ENCODE measurements at regions not wholly inside any gene's neighbourhood (a gene's known extent, or its start where the extent isn't known, plus 50 kb on each side); places are given as distances from the start of the nearest gene placed in this dataset.

GRCh38 chr4:32147446-32148085 is 1427.4 kb downstream of the PCDH7 start:
- intact Hi-C loops (cut with DNase I): no loop called here
- ATAC-seq (no peak), DNase-seq (ENCODE audit: low spot score) (no peak)

GRCh38 chr4:32148111-32148666 is 1428.0 kb downstream of the PCDH7 start:
- ATAC-seq (no peak), DNase-seq (ENCODE audit: low spot score) (no peak)
- intact Hi-C loops (cut with DNase I): no loop called here

- DNase-seq (ENCODE audit: low spot score): no peak
- ATAC-seq: no peak
- intact Hi-C loops (cut with DNase I): no loop called here
Observed at GRCh38 chr4:32158961-32159360, 1438.8 kb downstream of the PCDH7 start.

- intact Hi-C loops (cut with DNase I): no loop called here
- DNase-seq (ENCODE audit: low spot score) (no peak), ATAC-seq (no peak)
Observed at GRCh38 chr4:32161392-32161791, 1441.2 kb downstream of the PCDH7 start.

GRCh38 chr4:32163125-32163524 is 1443.0 kb downstream of the PCDH7 start:
- ATAC-seq (no peak), DNase-seq (ENCODE audit: low spot score) (no peak)
- intact Hi-C loops (cut with DNase I): no loop called here

- intact Hi-C loops (cut with DNase I): no loop called here
- DNase-seq (ENCODE audit: low spot score) (no peak), ATAC-seq (no peak)
Observed at GRCh38 chr4:32169841-32170240, 1449.7 kb downstream of the PCDH7 start.

GRCh38 chr4:32172086-32172485 is 1451.9 kb downstream of the PCDH7 start:
- ATAC-seq (no peak), DNase-seq (ENCODE audit: low spot score) (no peak)
- intact Hi-C loops (cut with DNase I): no loop called here

- ATAC-seq (no peak), DNase-seq (ENCODE audit: low spot score) (no peak)
- intact Hi-C loops (cut with DNase I): no loop called here
Observed at GRCh38 chr4:32172761-32173160, 1452.6 kb downstream of the PCDH7 start.

- intact Hi-C loops (cut with DNase I): no loop called here
- no peak for DNase-seq (ENCODE audit: low spot score)
- no peak for ATAC-seq
Observed at GRCh38 chr4:32180086-32180485, 1459.9 kb downstream of the PCDH7 start.

- DNase-seq (ENCODE audit: low spot score) (no peak), ATAC-seq (no peak)
- intact Hi-C loops (cut with DNase I): no loop called here
Observed at GRCh38 chr4:32184186-32184585, 1464.0 kb downstream of the PCDH7 start.

GRCh38 chr4:32189130-32189529 is 1469.0 kb downstream of the PCDH7 start:
- peak; percentile 20 for ATAC-seq
- intact Hi-C loops (cut with DNase I): no loop called here
- no peak for DNase-seq (ENCODE audit: low spot score)

GRCh38 chr4:32189788-32190187 is 1469.6 kb downstream of the PCDH7 start:
- DNase-seq (ENCODE audit: low spot score) (no peak), ATAC-seq (no peak)
- intact Hi-C loops (cut with DNase I): no loop called here

- DNase-seq (ENCODE audit: low spot score) (no peak), ATAC-seq (no peak)
- intact Hi-C loops (cut with DNase I): no loop called here
Observed at GRCh38 chr4:32191961-32192360, 1471.8 kb downstream of the PCDH7 start.

- DNase-seq (ENCODE audit: low spot score): no peak
- no peak for ATAC-seq
- intact Hi-C loops (cut with DNase I): no loop called here
Observed at GRCh38 chr4:32192363-32192762, 1472.2 kb downstream of the PCDH7 start.

- no peak for ATAC-seq
- no peak for DNase-seq (ENCODE audit: low spot score)
- intact Hi-C loops (cut with DNase I): no loop called here
Observed at GRCh38 chr4:32192991-32193390, 1472.8 kb downstream of the PCDH7 start.

- no peak for ATAC-seq
- intact Hi-C loops (cut with DNase I): no loop called here
- no peak for DNase-seq (ENCODE audit: low spot score)
Observed at GRCh38 chr4:32196950-32197688, 1477.0 kb downstream of the PCDH7 start.

GRCh38 chr4:32199639-32200038 is 1479.5 kb downstream of the PCDH7 start:
- DNase-seq (ENCODE audit: low spot score) (no peak), ATAC-seq (no peak)
- intact Hi-C loops (cut with DNase I): no loop called here

GRCh38 chr4:32203340-32203739 is 1483.2 kb downstream of the PCDH7 start:
- no peak for ATAC-seq
- no peak for DNase-seq (ENCODE audit: low spot score)
- intact Hi-C loops (cut with DNase I): no loop called here

- no peak for DNase-seq (ENCODE audit: low spot score)
Observed at GRCh38 chr4:32206756-32207155, 1486.6 kb downstream of the PCDH7 start.

GRCh38 chr4:32207456-32207855 is 1487.3 kb downstream of the PCDH7 start:
- ATAC-seq (no peak), DNase-seq (ENCODE audit: low spot score) (no peak)
- intact Hi-C loops (cut with DNase I): no loop called here

More at GRCh38 chr4:32206756-32207155, 1486.6 kb downstream of the PCDH7 start:
- intact Hi-C loops (cut with DNase I): no loop called here
- ATAC-seq: no peak

GRCh38 chr4:32215277-32215676 is 1495.1 kb downstream of the PCDH7 start:
- DNase-seq (ENCODE audit: low spot score): no peak
- intact Hi-C loops (cut with DNase I): no loop called here
- ATAC-seq: no peak

All from sciatic nerve (tissue), 2 donors.